Endodermal cell (in vitro differentiated cells): ENCODE measurements at regions not wholly inside any gene's neighbourhood (a gene's known extent, or its start where the extent isn't known, plus 50 kb on each side); places are given as distances from the start of the nearest gene placed in this dataset.

Experiments
- DNase-seq: peaks from one replicate; pipeline ENCODE4 v3.0.0-alpha.2; 2017
- H3K27ac ChIP-seq: 2 replicates; pipeline ENCODE4 v1.5.1; 2013; ENCODE audit warnings: mild to moderate bottlenecking, low read depth, low read length, moderate library complexity
- H3K27me3 ChIP-seq: 2 replicates; pipeline ENCODE4 v1.6.1; 2013; ENCODE audit warnings: mild to moderate bottlenecking, low read length, moderate library complexity; ENCODE audit not compliant: insufficient read depth, control insufficient read depth, poor library complexity, severe bottlenecking
- H3K36me3 ChIP-seq: 2 replicates; pipeline ENCODE4 v1.7.0; 2013; ENCODE audit warnings: mild to moderate bottlenecking, low read length, moderate library complexity; ENCODE audit not compliant: control insufficient read depth, insufficient read depth
- H3K4me1 ChIP-seq: one replicate; pipeline ENCODE4 v1.7.0; 2013; ENCODE audit warnings: low read length; ENCODE audit not compliant: control insufficient read depth, insufficient read depth
- H3K4me3 ChIP-seq: 2 replicates; pipeline ENCODE4 v1.5.1; 2013; ENCODE audit warnings: mild to moderate bottlenecking, low read length, moderate library complexity
- H3K9ac ChIP-seq: 2 replicates; pipeline ENCODE4 v1.6.1; 2013; ENCODE audit warnings: mild to moderate bottlenecking, low read length, moderate library complexity; ENCODE audit not compliant: poor library complexity, severe bottlenecking; ENCODE audit errors: extremely low read depth
- H3K9me3 ChIP-seq: 2 replicates; pipeline ENCODE4 v1.6.1; 2013; ENCODE audit warnings: mild to moderate bottlenecking, low read length, moderate library complexity; ENCODE audit not compliant: control insufficient read depth
- H3K27ac Mint-ChIP-seq: 2 replicates; pipeline ENCODE4 v1.8.0; 2020; ENCODE audit warnings: mixed read lengths
- H3K27me3 Mint-ChIP-seq: 2 replicates; pipeline ENCODE4 v1.8.0; 2021; ENCODE audit warnings: mild to moderate bottlenecking, mixed read lengths; ENCODE audit not compliant: insufficient read depth
- H3K36me3 Mint-ChIP-seq: 2 replicates; pipeline ENCODE4 v1.8.0; 2020; ENCODE audit warnings: low read depth, mixed read lengths
- H3K4me1 Mint-ChIP-seq: 2 replicates; pipeline ENCODE4 v1.8.0; 2020; ENCODE audit warnings: mixed read lengths
- H3K4me3 Mint-ChIP-seq: 2 replicates; pipeline ENCODE4 v1.8.0; 2020; ENCODE audit warnings: mild to moderate bottlenecking, moderate library complexity, mixed read lengths
- H3K9me3 Mint-ChIP-seq: 2 replicates; pipeline ENCODE4 v1.8.0; 2020; ENCODE audit warnings: mild to moderate bottlenecking, mixed read lengths
- WGBS, 2 experiments: methylation state at CpG; one replicate each; pipeline versions ENCODE4 v1.1.5 to v1.1.7; 2013; ENCODE audit warnings: missing lambda C conversion rate in 2 of 2, mixed read lengths in 1 of 2; ENCODE audit not compliant: insufficient coverage in 1 of 2, insufficient read length in 1 of 2; 5-methylcytosine and 5-hydroxymethylcytosine counted together
- TF ChIP-seq, protein P1 (sequence below): fragments of 200-600 bp; sonication (generic); conservative IDR thresholded peaks from 2 replicates; pipeline ENCODE4 v1.5.0; 2021; ENCODE audit warnings: antibody characterized with exemption, mild to moderate bottlenecking

DNA sequence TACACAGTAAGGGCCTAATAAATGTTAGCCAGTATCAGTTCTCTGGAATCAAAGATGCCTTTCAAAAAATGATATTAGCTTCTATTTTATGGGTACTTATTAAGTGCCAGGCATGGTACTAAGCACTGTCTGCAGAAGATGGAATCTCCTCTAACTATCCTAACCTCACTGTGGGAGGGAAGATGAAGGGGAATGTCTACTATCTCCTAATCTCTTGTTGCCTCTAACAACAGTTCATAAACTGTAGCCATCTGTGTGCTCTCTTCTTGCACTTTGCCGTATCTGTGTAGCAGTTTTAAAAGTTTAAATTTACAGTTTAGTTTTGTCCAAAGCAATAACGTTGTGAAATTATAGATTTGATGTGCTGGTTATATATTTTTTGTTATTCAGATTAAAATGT lies 99.6 kb upstream of the CCDC112 start:
- Histone ChIP-seq H3K27me3 (no peaks in the 10 kb centered on the region), H3K27ac (no peak overlapping the region), H3K4me3 (no peak overlapping the region), H3K4me1 (no peaks in the 10 kb centered on the region), H3K9me3 (no peaks in the 10 kb centered on the region), H3K9ac (no peak overlapping the region), H3K36me3 (no peaks in the 10 kb centered on the region)
- Mint-ChIP-seq H3K36me3 (no peaks in the 10 kb centered on the region), H3K4me3 (no peak overlapping the region), H3K4me1 (no peaks in the 10 kb centered on the region), H3K27me3 (peaks cover 13% of the 10 kb centered on the region), H3K9me3 (peaks cover 4% of the 10 kb centered on the region), H3K27ac (no peak overlapping the region)
- WGBS, 2 experiments: 96% methylated on average over 1 of the region's 2 CpGs; no CpG with 5 or more reads in 1 of the 2 experiments
- TF ChIP-seq, protein P1, sequence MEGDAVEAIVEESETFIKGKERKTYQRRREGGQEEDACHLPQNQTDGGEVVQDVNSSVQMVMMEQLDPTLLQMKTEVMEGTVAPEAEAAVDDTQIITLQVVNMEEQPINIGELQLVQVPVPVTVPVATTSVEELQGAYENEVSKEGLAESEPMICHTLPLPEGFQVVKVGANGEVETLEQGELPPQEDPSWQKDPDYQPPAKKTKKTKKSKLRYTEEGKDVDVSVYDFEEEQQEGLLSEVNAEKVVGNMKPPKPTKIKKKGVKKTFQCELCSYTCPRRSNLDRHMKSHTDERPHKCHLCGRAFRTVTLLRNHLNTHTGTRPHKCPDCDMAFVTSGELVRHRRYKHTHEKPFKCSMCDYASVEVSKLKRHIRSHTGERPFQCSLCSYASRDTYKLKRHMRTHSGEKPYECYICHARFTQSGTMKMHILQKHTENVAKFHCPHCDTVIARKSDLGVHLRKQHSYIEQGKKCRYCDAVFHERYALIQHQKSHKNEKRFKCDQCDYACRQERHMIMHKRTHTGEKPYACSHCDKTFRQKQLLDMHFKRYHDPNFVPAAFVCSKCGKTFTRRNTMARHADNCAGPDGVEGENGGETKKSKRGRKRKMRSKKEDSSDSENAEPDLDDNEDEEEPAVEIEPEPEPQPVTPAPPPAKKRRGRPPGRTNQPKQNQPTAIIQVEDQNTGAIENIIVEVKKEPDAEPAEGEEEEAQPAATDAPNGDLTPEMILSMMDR: no peak
- DNase-seq: no peak

DNA sequence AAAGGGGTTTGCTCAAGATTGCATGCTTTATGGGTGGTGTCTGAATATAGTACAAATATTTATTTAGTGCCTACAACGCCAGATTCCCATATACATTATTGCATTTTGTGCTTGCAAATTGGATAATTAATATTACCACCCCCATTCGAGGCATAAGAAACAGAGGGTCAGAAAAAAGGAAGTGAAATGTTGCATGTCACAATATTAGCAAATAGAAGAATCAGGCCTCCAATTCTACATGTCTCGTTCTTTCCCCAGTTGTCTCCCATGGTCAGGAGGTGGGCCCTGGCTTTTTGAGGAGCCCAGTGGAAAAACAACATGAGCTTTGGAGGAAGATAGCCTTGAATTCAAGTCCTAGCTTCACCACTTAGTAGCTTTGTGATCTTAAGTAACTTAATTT lies 98.1 kb upstream of the CCDC112 start:
- Mint-ChIP-seq H3K9me3 (peaks cover 4% of the 10 kb centered on the region), H3K4me1 (peaks cover 3% of the 10 kb centered on the region), H3K27me3 (peaks cover 21% of the 10 kb centered on the region), H3K36me3 (no peaks in the 10 kb centered on the region), H3K27ac (no peak overlapping the region), H3K4me3 (no peak overlapping the region)
- H3K27me3 ChIP-seq: no peaks in the 10 kb centered on the region
- no peaks in the 10 kb centered on the region for H3K36me3 ChIP-seq
- WGBS, 2 experiments: 96% methylated on average over 3 of the region's 3 CpGs; no CpG with 5 or more reads in 1 of the 2 experiments
- no peaks in the 10 kb centered on the region for H3K9me3 ChIP-seq
- no peak for DNase-seq
- TF ChIP-seq, protein P1: no peak
- no peak overlapping the region for H3K4me3 ChIP-seq
- no peaks in the 10 kb centered on the region for H3K4me1 ChIP-seq
- no peak overlapping the region for H3K27ac ChIP-seq
- no peak overlapping the region for H3K9ac ChIP-seq

DNA sequence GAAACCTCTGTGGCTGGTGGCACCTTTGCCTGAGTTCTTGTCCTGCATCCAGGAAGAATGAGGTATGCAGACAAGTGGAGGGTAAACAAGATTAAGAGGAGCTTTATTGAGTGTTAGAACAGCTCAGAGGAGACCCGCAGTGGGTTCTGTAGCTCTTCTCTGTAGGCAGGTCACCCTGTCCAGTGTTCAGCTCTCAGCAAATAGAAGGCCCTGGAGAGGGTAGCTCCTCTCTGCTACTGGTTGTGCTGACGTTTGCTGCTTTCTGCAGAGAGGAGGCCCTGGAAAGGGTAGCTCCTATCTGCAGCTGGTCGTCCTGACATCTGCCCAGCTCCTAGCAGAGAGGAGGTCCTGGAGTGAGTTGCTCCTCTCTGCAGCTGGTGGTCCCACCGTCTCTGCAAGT lies 96.8 kb upstream of the CCDC112 start:
- H3K4me1 ChIP-seq: no peaks in the 10 kb centered on the region
- 77 to 90% methylated on average over 4 of the region's 4 CpGs for WGBS, 2 experiments
- H3K27ac ChIP-seq: no peak overlapping the region
- Mint-ChIP-seq H3K9me3 (peaks cover 4% of the 10 kb centered on the region), H3K27ac (no peak overlapping the region), H3K27me3 (peaks cover 28% of the 10 kb centered on the region), H3K4me1 (peaks cover 3% of the 10 kb centered on the region), H3K36me3 (no peaks in the 10 kb centered on the region), H3K4me3 (no peak overlapping the region)
- DNase-seq: no peak
- H3K9ac ChIP-seq: no peak overlapping the region
- TF ChIP-seq, protein P1: no peak
- H3K4me3 ChIP-seq: no peak overlapping the region
- H3K36me3 ChIP-seq: no peaks in the 10 kb centered on the region
- no peaks in the 10 kb centered on the region for H3K9me3 ChIP-seq
- peaks cover 4% of the 10 kb centered on the region for H3K27me3 ChIP-seq
